ENCODE measurements at regions not wholly inside any gene's neighbourhood (a gene's known extent, or its start where the extent isn't known, plus 50 kb on each side); places are given as distances from the start of the nearest gene placed in this dataset.
"Not testable (repeated sequence)": the region's sequence is repeated elsewhere in the genome, so short reads cannot be mapped to it uniquely, and the experiment has no call there.

GRCh38 chr7:76809856-76810255 is 182.8 kb upstream of the POMZP3 start:
- TF ChIP-seq CTCF (IDR thresholded peaks at IDR 0.05; ENCODE audit: borderline replicate concordance, extremely low read depth, low read length, poor library complexity, severe bottlenecking); EZH2 (IDR thresholded peaks at IDR 0.05; ENCODE audit: borderline replicate concordance, low read depth, low read length, severe bottlenecking): not testable (repeated sequence)

All from DND-41 (cell line).